Tibial nerve (tissue), 4 donors: ENCODE measurements at regions not wholly inside any gene's neighbourhood (a gene's known extent, or its start where the extent isn't known, plus 50 kb on each side); places are given as distances from the start of the nearest gene placed in this dataset.

Source experiments
- EP300 ChIP-seq, 2 donors: sonication (generic); formaldehyde crosslinking; IDR thresholded peaks; one replicate each; pipeline ENCODE4 v1.6.1; 2017; ENCODE audit warnings: antibody characterized with exemption in 2 of 2, mild to moderate bottlenecking in 1 of 2
- POLR2A ChIP-seq, 2 donors: fragments of 450-650 bp; IDR thresholded peaks; one replicate each; pipeline ENCODE4 v1.6.1; 2017; ENCODE audit warnings: antibody characterized with exemption in 2 of 2, mild to moderate bottlenecking in 2 of 2, moderate library complexity in 2 of 2
- TF ChIP-seq, protein P1 (sequence below), 5 experiments: fragments of 200-600 bp in 3 of 5; fragments of 450-650 bp in 2 of 5; sonication (generic) in 3 of 5; IDR thresholded peaks; one replicate each; pipeline ENCODE4 v1.5.1; 2016 to 2019; ENCODE audit warnings: antibody characterized with exemption in 5 of 5, mild to moderate bottlenecking in 3 of 5, moderate library complexity in 2 of 5

DNA sequence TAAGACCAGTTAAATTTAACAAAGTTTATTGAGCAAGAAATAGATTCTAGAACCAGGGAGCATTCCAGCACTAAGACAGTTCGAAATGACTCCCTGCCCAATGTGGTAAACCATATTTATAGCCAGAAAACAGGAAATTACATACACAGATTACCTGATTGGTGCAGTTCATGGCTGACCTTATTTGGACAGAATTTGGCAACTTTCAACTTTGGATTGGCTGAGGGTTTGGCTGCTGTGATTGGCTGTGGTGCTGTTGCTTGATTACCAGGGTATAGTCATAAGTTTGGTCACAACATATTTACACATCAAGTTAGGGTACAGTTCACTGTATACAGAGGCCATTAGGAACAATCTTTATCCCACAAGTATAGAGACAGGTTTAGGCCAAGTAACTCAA, 984.8 kb upstream of the MIR17HG start:
- TF ChIP-seq, protein P1, sequence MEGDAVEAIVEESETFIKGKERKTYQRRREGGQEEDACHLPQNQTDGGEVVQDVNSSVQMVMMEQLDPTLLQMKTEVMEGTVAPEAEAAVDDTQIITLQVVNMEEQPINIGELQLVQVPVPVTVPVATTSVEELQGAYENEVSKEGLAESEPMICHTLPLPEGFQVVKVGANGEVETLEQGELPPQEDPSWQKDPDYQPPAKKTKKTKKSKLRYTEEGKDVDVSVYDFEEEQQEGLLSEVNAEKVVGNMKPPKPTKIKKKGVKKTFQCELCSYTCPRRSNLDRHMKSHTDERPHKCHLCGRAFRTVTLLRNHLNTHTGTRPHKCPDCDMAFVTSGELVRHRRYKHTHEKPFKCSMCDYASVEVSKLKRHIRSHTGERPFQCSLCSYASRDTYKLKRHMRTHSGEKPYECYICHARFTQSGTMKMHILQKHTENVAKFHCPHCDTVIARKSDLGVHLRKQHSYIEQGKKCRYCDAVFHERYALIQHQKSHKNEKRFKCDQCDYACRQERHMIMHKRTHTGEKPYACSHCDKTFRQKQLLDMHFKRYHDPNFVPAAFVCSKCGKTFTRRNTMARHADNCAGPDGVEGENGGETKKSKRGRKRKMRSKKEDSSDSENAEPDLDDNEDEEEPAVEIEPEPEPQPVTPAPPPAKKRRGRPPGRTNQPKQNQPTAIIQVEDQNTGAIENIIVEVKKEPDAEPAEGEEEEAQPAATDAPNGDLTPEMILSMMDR (IDR thresholded peaks at IDR 0.05): no peak
- no peak for TF ChIP-seq POLR2A (IDR thresholded peaks at IDR 0.05)
- TF ChIP-seq EP300 (IDR thresholded peaks at IDR 0.05): no peak
